WERI-Rb-1 (cell line): ENCODE measurements at regions not wholly inside any gene's neighbourhood (a gene's known extent, or its start where the extent isn't known, plus 50 kb on each side); places are given as distances from the start of the nearest gene placed in this dataset.

ENCODE experiments used
- DNase-seq: peaks from one replicate; pipeline ENCODE4 v3.0.0-alpha.2; 2020
- H3K27ac ChIP-seq: fragments of 250-450 bp; sonication (Bioruptor Pico); 2 replicates; pipeline ENCODE4 v1.5.1; 2020; ENCODE audit warnings: mild to moderate bottlenecking, moderate library complexity
- H3K27me3 ChIP-seq: fragments of 250-450 bp; sonication (Bioruptor Pico); 2 replicates; pipeline ENCODE4 v1.5.1; 2021; ENCODE audit warnings: mild to moderate bottlenecking, low read depth, moderate library complexity; ENCODE audit not compliant: insufficient read depth, severe bottlenecking
- H3K36me3 ChIP-seq: fragments of 250-450 bp; sonication (Bioruptor Pico); 2 replicates; pipeline ENCODE4 v1.5.1; 2020; ENCODE audit warnings: mild to moderate bottlenecking, moderate library complexity
- H3K4me3 ChIP-seq: 2 replicates; pipeline ENCODE4 v1.5.1; 2011; ENCODE audit warnings: low read depth, mild to moderate bottlenecking, control low read depth, low read length
- H3K9me3 ChIP-seq: fragments of 250-450 bp; sonication (Bioruptor Pico); 2 replicates; pipeline ENCODE4 v1.5.1; 2021; ENCODE audit warnings: mild to moderate bottlenecking, moderate library complexity; ENCODE audit not compliant: severe bottlenecking
- TF ChIP-seq, protein P1 (sequence below): IDR thresholded peaks from 2 replicates; pipeline ENCODE4 v1.5.1; 2011; ENCODE audit warnings: low read depth, mild to moderate bottlenecking, control low read depth, inconsistent platforms, low read length

- H3K27ac ChIP-seq, result no peak overlapping the region
These were observed 272.5 kb downstream of the CETN3 start for GRCh38 chr5:90136952-90137528.

GRCh38 chr5:90135779-90136378, 273.7 kb downstream of the CETN3 start:
- DNase-seq, result peak; percentile 41
- TF ChIP-seq, protein P1, sequence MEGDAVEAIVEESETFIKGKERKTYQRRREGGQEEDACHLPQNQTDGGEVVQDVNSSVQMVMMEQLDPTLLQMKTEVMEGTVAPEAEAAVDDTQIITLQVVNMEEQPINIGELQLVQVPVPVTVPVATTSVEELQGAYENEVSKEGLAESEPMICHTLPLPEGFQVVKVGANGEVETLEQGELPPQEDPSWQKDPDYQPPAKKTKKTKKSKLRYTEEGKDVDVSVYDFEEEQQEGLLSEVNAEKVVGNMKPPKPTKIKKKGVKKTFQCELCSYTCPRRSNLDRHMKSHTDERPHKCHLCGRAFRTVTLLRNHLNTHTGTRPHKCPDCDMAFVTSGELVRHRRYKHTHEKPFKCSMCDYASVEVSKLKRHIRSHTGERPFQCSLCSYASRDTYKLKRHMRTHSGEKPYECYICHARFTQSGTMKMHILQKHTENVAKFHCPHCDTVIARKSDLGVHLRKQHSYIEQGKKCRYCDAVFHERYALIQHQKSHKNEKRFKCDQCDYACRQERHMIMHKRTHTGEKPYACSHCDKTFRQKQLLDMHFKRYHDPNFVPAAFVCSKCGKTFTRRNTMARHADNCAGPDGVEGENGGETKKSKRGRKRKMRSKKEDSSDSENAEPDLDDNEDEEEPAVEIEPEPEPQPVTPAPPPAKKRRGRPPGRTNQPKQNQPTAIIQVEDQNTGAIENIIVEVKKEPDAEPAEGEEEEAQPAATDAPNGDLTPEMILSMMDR, result peak; percentile 86
- H3K9me3 ChIP-seq, result no peaks in the 10 kb centered on the region
- H3K27me3 ChIP-seq, result no peaks in the 10 kb centered on the region
- H3K36me3 ChIP-seq, result no peaks in the 10 kb centered on the region
- no peak overlapping the region for H3K4me3 ChIP-seq
- no peak overlapping the region for H3K27ac ChIP-seq

More at GRCh38 chr5:90136952-90137528, 272.5 kb downstream of the CETN3 start:
- DNase-seq, result no peak
- no peaks in the 10 kb centered on the region for H3K27me3 ChIP-seq
- no peak overlapping the region for H3K4me3 ChIP-seq
- H3K9me3 ChIP-seq, result no peaks in the 10 kb centered on the region
- TF ChIP-seq, protein P1, result no peak
- no peaks in the 10 kb centered on the region for H3K36me3 ChIP-seq

- Histone ChIP-seq H3K9me3 (no peaks in the 10 kb centered on the region), H3K36me3 (no peaks in the 10 kb centered on the region), H3K4me3 (no peak overlapping the region), H3K27me3 (no peaks in the 10 kb centered on the region), H3K27ac (no peak overlapping the region)
- no peak for DNase-seq
- TF ChIP-seq, protein P1, result no peak
These were observed 274.7 kb downstream of the CETN3 start for GRCh38 chr5:90134892-90135291.

DNA sequence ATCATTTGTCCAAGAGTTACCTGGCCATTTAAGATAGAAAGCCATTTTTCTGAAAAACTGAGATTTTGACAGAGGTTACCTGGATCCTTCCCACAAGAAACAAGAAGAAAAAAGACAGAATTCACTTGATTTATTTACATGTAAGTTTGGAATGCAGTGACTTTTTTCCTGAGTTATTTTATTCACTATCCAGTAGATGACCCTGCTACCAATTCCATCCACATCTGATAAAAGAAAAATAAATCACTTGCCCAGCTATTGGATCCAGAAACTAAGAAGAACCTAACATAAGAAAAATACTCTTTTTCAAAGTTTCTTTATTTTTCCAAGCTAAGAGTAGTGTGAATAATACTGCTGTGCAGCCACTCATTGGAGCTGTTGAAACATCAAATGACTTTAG, 275.2 kb downstream of the CETN3 start:
- TF ChIP-seq, protein P1, result no peak
- H3K27me3 ChIP-seq, result no peaks in the 10 kb centered on the region
- no peak for DNase-seq
- H3K9me3 ChIP-seq, result no peaks in the 10 kb centered on the region
- H3K27ac ChIP-seq, result no peak overlapping the region
- H3K36me3 ChIP-seq, result no peaks in the 10 kb centered on the region
- no peak overlapping the region for H3K4me3 ChIP-seq

DNA sequence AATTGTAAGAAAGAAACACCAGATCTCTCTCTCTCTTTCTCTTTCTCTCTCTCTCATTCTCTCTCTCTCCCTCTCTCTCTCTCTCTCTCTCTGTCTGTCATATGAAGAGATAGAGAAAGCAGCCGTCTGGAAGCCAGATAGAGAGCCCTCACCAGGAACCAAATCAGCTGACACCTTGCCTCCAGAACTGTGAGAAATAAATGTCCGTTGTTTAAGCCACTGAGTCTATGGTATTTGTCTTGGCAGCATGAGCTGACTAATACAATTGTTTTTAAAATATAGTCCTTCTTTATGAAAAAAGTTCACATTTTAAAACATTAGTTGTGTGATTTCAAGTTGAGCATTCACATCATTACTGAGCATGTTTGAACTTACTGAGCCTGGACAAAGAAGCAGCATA, 275.6 kb downstream of the CETN3 start:
- no peak for DNase-seq
- H3K4me3 ChIP-seq, result no peak overlapping the region
- TF ChIP-seq, protein P1, result no peak
- no peak overlapping the region for H3K27ac ChIP-seq
- no peaks in the 10 kb centered on the region for H3K36me3 ChIP-seq
- H3K27me3 ChIP-seq, result no peaks in the 10 kb centered on the region
- H3K9me3 ChIP-seq, result no peaks in the 10 kb centered on the region
